22Rv1 (cell line): ENCODE measurements at regions not wholly inside any gene's neighbourhood (a gene's known extent, or its start where the extent isn't known, plus 50 kb on each side); places are given as distances from the start of the nearest gene placed in this dataset.
"Not testable (repeated sequence)": the region's sequence is repeated elsewhere in the genome, so short reads cannot be mapped to it uniquely, and the experiment has no call there.

Experiments
- CTCF ChIP-seq: fragments of 450-650 bp; IDR thresholded peaks from 2 replicates; pipeline ENCODE4 v1.5.1; 2017; ENCODE audit warnings: mild to moderate bottlenecking
- ZFX ChIP-seq: fragments of 450-650 bp; IDR thresholded peaks from 2 replicates; pipeline ENCODE4 v1.6.1; 2017; ENCODE audit warnings: antibody characterized with exemption, borderline replicate concordance

GRCh38 chr9:89859842-89860241 lies 255.0 kb downstream of the GADD45G start:
- not testable (repeated sequence) for TF ChIP-seq CTCF, ZFX
